HG03342 (cell line): ENCODE measurements at regions not wholly inside any gene's neighbourhood (a gene's known extent, or its start where the extent isn't known, plus 50 kb on each side); places are given as distances from the start of the nearest gene placed in this dataset.
A peak's percentile ranks its signal among the peaks of the same experiment; 100 is the strongest.
"Not testable (repeated sequence)": the region's sequence is repeated elsewhere in the genome, so short reads cannot be mapped to it uniquely, and the experiment has no call there.

Experiments used
- ATAC-seq: cut with Tn5 transposase; IDR thresholded peaks from one replicate; pipeline ENCODE4 v1.9.1; 2021; ENCODE audit warnings: mild to moderate bottlenecking, moderate library complexity; ENCODE audit not compliant: unreplicated experiment

GRCh38 chr5:101783241-101784013 lies 512.7 kb downstream of the SLCO4C1 start:
- ATAC-seq = no peak

GRCh38 chr5:101782352-101783103 lies 513.6 kb downstream of the SLCO4C1 start:
- ATAC-seq = no peak

- no peak for ATAC-seq
Measured at GRCh38 chr5:101751105-101751504, 545.0 kb downstream of the SLCO4C1 start.

GRCh38 chr5:101743000-101743399 lies 553.1 kb downstream of the SLCO4C1 start:
- ATAC-seq = not testable (repeated sequence)

- no peak for ATAC-seq
Measured at GRCh38 chr5:101728933-101729332, 567.2 kb downstream of the SLCO4C1 start.

GRCh38 chr5:101721543-101721942 lies 574.5 kb downstream of the SLCO4C1 start:
- no peak for ATAC-seq

GRCh38 chr5:101720033-101720432 lies 576.1 kb downstream of the SLCO4C1 start:
- no peak for ATAC-seq

GRCh38 chr5:101717721-101718120 lies 578.4 kb downstream of the SLCO4C1 start:
- ATAC-seq = no peak

GRCh38 chr5:101716941-101717340 lies 579.1 kb downstream of the SLCO4C1 start:
- ATAC-seq = no peak

GRCh38 chr5:101715790-101716189 lies 580.3 kb downstream of the SLCO4C1 start:
- not testable (repeated sequence) for ATAC-seq

- no peak for ATAC-seq
Measured at GRCh38 chr5:101689306-101689705, 606.8 kb downstream of the SLCO4C1 start.

GRCh38 chr5:101688156-101688555 lies 607.9 kb downstream of the SLCO4C1 start:
- no peak for ATAC-seq

- no peak for ATAC-seq
Measured at GRCh38 chr5:101687349-101687985, 608.6 kb downstream of the SLCO4C1 start.

GRCh38 chr5:101686536-101687157 lies 609.4 kb downstream of the SLCO4C1 start:
- ATAC-seq = no peak

- no peak for ATAC-seq
Measured at GRCh38 chr5:101679816-101680215, 616.3 kb downstream of the SLCO4C1 start.

- ATAC-seq = peak; percentile 84
Measured at GRCh38 chr5:101678481-101679193, 617.4 kb downstream of the SLCO4C1 start.

GRCh38 chr5:101677961-101678360 lies 618.1 kb downstream of the SLCO4C1 start:
- ATAC-seq = no peak

- no peak for ATAC-seq
Measured at GRCh38 chr5:101676646-101677045, 619.4 kb downstream of the SLCO4C1 start.

GRCh38 chr5:101675510-101676219 lies 620.4 kb downstream of the SLCO4C1 start:
- ATAC-seq = no peak

GRCh38 chr5:101673120-101673519 lies 623.0 kb downstream of the SLCO4C1 start:
- ATAC-seq = no peak
